Stimulated activated memory B cell treated with anti-CD40 and anti-IgM and Interleukin-4, amounts not matched to agents 10 μg/mL and 1 μg/mL and 100 μg/mL, for 72 hours (primary cell): ENCODE measurements at regions not wholly inside any gene's neighbourhood (a gene's known extent, or its start where the extent isn't known, plus 50 kb on each side); places are given as distances from the start of the nearest gene placed in this dataset.

Experiments
- ATAC-seq: fragments of 150-1000 bp; cut with Tn5 transposase; 2 replicates; pipeline ENCODE4 v1.10.0; 2021
- H3K27ac Mint-ChIP-seq: one replicate; pipeline ENCODE4 v1.8.0; 2022; ENCODE audit warnings: mild to moderate bottlenecking, mixed read lengths
- H3K27me3 Mint-ChIP-seq: one replicate; pipeline ENCODE4 v1.8.0; 2022; ENCODE audit warnings: mixed read lengths
- H3K36me3 Mint-ChIP-seq: one replicate; pipeline ENCODE4 v1.8.0; 2022; ENCODE audit warnings: mixed read lengths
- H3K4me1 Mint-ChIP-seq: one replicate; pipeline ENCODE4 v1.8.0; 2022; ENCODE audit warnings: mixed read lengths
- H3K4me3 Mint-ChIP-seq: one replicate; pipeline ENCODE4 v1.8.0; 2022; ENCODE audit warnings: mild to moderate bottlenecking, moderate library complexity, mixed read lengths
- H3K9me3 Mint-ChIP-seq: one replicate; pipeline ENCODE4 v1.8.0; 2022; ENCODE audit warnings: mixed read lengths

DNA sequence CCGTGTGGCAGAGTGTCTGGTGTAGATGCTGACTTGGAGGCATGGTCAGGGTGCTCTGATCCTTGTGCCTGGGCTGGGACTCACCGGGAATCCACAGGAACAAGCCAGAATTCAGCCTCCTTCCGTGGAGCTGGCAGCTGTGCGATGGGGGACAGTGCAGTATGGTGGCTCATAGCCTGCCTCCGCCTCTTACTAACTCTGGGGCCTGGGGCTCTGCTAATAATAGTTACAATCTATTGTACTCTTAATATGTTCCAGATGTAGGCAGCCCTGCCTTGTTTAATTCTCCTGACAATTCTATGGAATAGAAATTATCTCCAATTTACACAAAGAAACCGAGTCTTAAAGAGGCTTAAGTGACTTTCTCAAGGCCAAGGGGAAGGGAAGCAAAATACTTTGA lies 77.6 kb downstream of the PCDH1 start:
- H3K27me3 Mint-ChIP-seq: peaks cover 17% of the 10 kb centered on the region
- H3K4me3 Mint-ChIP-seq: no peak overlapping the region
- no peaks in the 10 kb centered on the region for H3K9me3 Mint-ChIP-seq
- no peak for ATAC-seq
- no peak overlapping the region for H3K27ac Mint-ChIP-seq
- H3K4me1 Mint-ChIP-seq: no peaks in the 10 kb centered on the region
- H3K36me3 Mint-ChIP-seq: no peaks in the 10 kb centered on the region

DNA sequence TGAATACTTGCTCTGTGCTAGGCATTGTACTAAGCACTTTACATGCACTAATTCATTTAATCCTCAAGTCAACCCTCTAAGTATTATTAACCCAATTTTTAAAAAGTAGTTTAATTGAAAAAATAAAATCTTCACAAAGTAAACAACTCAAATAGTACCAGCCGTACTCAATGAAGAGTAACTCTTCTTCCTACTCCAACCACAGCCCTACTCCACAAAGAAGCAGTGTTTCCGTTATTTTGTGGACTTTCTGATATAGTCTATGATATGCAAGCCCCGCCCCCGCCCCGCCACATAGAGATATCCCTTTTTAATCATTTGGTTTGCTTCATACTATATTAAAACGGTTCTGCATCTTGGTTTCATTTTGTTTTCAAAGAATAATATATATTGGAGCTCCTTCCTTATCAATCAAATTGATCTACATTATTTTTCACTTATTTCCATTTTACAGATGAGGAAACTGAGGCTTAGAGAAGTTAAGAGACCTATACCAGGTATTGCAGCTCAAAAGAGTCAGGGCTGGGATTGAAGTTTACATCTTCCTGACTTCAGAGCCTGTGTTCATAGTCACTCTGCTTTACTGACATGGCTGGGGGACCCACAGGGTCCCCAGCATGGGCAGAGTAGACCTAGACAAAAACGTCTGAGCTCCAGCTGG lies 78.6 kb downstream of the PCDH1 start:
- Mint-ChIP-seq H3K36me3 (no peaks in the 10 kb centered on the region), H3K27ac (no peak overlapping the region), H3K9me3 (no peaks in the 10 kb centered on the region), H3K4me3 (no peak overlapping the region), H3K27me3 (peaks cover 9% of the 10 kb centered on the region), H3K4me1 (no peaks in the 10 kb centered on the region)
- ATAC-seq: no peak

- no peaks in the 10 kb centered on the region for H3K9me3 Mint-ChIP-seq
- H3K27me3 Mint-ChIP-seq: no peaks in the 10 kb centered on the region
- no peak overlapping the region for H3K27ac Mint-ChIP-seq
- no peak for ATAC-seq
- H3K4me3 Mint-ChIP-seq: no peak overlapping the region
- H3K36me3 Mint-ChIP-seq: no peaks in the 10 kb centered on the region
- no peaks in the 10 kb centered on the region for H3K4me1 Mint-ChIP-seq
Measured at GRCh38 chr5:141797425-141797824, 80.8 kb downstream of the PCDH1 start.

- H3K36me3 Mint-ChIP-seq: no peaks in the 10 kb centered on the region
- no peaks in the 10 kb centered on the region for H3K27me3 Mint-ChIP-seq
- no peaks in the 10 kb centered on the region for H3K4me1 Mint-ChIP-seq
- H3K27ac Mint-ChIP-seq: no peak overlapping the region
- H3K4me3 Mint-ChIP-seq: no peak overlapping the region
- no peaks in the 10 kb centered on the region for H3K9me3 Mint-ChIP-seq
- ATAC-seq: no peak
Measured at GRCh38 chr5:141795421-141795820, 82.8 kb downstream of the PCDH1 start.

- H3K27ac Mint-ChIP-seq: no peak overlapping the region
- no peaks in the 10 kb centered on the region for H3K4me1 Mint-ChIP-seq
- H3K9me3 Mint-ChIP-seq: no peaks in the 10 kb centered on the region
- peaks cover 8% of the 10 kb centered on the region for H3K27me3 Mint-ChIP-seq
- no peaks in the 10 kb centered on the region for H3K36me3 Mint-ChIP-seq
- no peak for ATAC-seq
- no peak overlapping the region for H3K4me3 Mint-ChIP-seq
Measured at GRCh38 chr5:141793881-141794280, 84.3 kb downstream of the PCDH1 start.

- Mint-ChIP-seq H3K27ac (no peak overlapping the region), H3K27me3 (peaks cover 13% of the 10 kb centered on the region), H3K36me3 (no peaks in the 10 kb centered on the region), H3K9me3 (no peaks in the 10 kb centered on the region), H3K4me1 (no peaks in the 10 kb centered on the region), H3K4me3 (no peak overlapping the region)
- ATAC-seq: no peak
Measured at GRCh38 chr5:141793403-141793802, 84.8 kb downstream of the PCDH1 start.

DNA sequence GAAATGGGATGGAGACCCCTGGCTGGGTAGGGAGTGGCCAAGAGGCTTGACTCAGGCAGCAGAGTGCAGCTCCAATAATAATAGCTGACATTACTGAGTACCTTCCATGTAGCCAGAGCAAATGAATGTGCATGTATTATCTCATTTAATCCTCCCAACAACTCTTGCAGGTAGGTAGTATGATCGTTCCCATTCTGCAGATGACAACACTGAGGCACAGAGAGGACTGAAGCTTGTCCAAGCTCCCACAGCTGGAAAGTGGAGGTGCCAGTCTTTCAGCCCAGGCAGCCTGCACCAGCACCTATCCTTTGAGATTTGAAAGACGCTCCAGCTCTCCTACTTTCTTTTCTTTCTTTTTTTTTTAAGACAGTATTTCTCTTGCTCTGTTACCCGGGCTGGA lies 87.6 kb downstream of the PCDH1 start:
- Mint-ChIP-seq H3K36me3 (no peaks in the 10 kb centered on the region), H3K4me3 (no peak overlapping the region), H3K27me3 (peaks cover 34% of the 10 kb centered on the region), H3K27ac (no peak overlapping the region), H3K4me1 (no peaks in the 10 kb centered on the region), H3K9me3 (no peaks in the 10 kb centered on the region)
- ATAC-seq: no peak

- Mint-ChIP-seq H3K36me3 (no peaks in the 10 kb centered on the region), H3K9me3 (no peaks in the 10 kb centered on the region), H3K27me3 (peaks cover 35% of the 10 kb centered on the region), H3K4me1 (no peaks in the 10 kb centered on the region), H3K27ac (no peak overlapping the region), H3K4me3 (no peak overlapping the region)
- ATAC-seq: no peak
Measured at GRCh38 chr5:141789330-141789729, 88.9 kb downstream of the PCDH1 start.

DNA sequence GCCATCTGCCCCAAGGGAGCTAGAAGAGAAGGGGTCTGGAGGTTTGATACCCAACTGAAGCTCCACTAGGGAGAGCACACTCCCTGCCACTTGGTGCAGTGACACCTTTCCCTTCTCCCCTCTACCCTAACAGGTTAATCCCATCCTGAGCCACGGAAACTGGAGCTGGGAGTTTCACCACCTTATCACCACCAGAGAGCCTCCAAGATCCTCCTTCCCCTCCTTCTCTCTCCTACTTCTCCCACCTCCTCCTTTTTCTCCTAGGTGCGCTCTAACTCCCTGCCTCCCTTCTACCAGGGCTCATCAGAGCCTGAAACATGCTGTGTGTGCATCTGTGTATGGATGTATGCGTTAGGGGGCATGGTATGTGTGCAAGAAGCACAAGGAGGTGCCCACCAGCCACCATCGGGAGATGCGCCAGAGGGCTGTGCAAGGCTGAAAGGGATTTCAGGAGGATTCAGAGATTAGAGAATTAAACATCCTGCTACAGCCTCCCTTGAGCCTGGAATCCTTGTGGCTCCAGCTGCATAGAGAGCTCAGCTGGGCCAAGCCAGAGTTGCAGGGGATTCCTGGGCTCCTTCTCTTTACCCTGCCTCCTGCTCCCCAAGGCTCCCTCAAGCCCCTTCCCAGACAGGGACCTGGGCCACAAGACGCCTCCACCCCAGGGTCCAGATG lies 89.8 kb downstream of the PCDH1 start:
- Mint-ChIP-seq H3K27ac (no peak overlapping the region), H3K27me3 (peaks cover 44% of the 10 kb centered on the region), H3K36me3 (no peaks in the 10 kb centered on the region), H3K9me3 (no peaks in the 10 kb centered on the region), H3K4me1 (no peaks in the 10 kb centered on the region), H3K4me3 (no peak overlapping the region)
- ATAC-seq: no peak

- H3K4me1 Mint-ChIP-seq: no peaks in the 10 kb centered on the region
- ATAC-seq: no peak
- no peak overlapping the region for H3K4me3 Mint-ChIP-seq
- no peak overlapping the region for H3K27ac Mint-ChIP-seq
- no peaks in the 10 kb centered on the region for H3K36me3 Mint-ChIP-seq
- H3K9me3 Mint-ChIP-seq: no peaks in the 10 kb centered on the region
- H3K27me3 Mint-ChIP-seq: peaks cover 44% of the 10 kb centered on the region
Measured at GRCh38 chr5:141787376-141787775, 90.8 kb downstream of the PCDH1 start.

DNA sequence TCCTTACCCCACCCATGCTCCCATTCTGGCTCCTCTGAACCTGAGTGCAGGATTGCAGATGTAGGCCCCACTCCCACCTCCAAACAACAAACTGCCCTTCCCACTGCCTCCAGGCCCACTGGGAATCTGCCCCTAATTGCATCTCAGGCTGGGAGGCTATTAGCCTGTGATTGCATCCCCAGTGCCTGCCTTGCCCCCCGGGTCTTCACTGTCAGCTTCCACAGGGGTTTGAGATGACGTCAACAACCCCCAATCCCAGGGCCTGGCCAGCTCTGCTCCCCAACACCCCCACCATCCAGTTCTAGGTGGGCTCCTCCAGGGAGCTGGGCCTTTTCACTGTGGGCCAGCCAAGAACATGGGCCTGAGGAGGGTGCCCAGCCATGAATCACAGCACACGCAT lies 91.5 kb downstream of the PCDH1 start:
- H3K27ac Mint-ChIP-seq: no peak overlapping the region
- H3K27me3 Mint-ChIP-seq: peaks cover 49% of the 10 kb centered on the region
- no peak for ATAC-seq
- H3K4me1 Mint-ChIP-seq: peaks cover under 1% of the 10 kb centered on the region
- H3K9me3 Mint-ChIP-seq: no peaks in the 10 kb centered on the region
- H3K36me3 Mint-ChIP-seq: no peaks in the 10 kb centered on the region
- no peak overlapping the region for H3K4me3 Mint-ChIP-seq

- peaks cover 5% of the 10 kb centered on the region for H3K4me1 Mint-ChIP-seq
- H3K36me3 Mint-ChIP-seq: no peaks in the 10 kb centered on the region
- H3K9me3 Mint-ChIP-seq: no peaks in the 10 kb centered on the region
- H3K4me3 Mint-ChIP-seq: no peak overlapping the region
- peaks cover 59% of the 10 kb centered on the region for H3K27me3 Mint-ChIP-seq
- ATAC-seq: no peak
- H3K27ac Mint-ChIP-seq: no peak overlapping the region
Measured at GRCh38 chr5:141785711-141786110, 92.5 kb downstream of the PCDH1 start.

DNA sequence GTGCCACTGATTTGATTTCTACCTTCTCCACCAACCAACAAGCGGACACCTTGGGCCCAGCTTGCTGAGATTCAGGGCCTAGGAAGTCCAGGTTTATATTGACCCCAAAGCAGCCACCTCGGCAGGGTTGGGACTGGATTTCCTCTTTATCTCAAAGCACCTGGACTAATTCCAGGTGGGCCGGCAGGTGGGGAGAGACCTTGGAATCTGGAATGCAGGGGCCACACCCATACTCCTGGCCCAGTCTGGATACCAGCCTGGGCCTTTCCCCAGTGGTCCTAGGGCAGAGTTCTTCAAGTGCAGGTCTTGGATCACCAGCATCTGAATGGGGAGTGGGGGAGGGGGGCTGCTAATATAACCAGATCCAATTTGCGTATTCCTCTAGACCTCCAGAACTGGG lies 93.1 kb downstream of the PCDH1 start:
- Mint-ChIP-seq H3K4me3 (no peak overlapping the region), H3K27ac (no peak overlapping the region), H3K36me3 (no peaks in the 10 kb centered on the region), H3K27me3 (peaks cover 65% of the 10 kb centered on the region), H3K9me3 (no peaks in the 10 kb centered on the region), H3K4me1 (peaks cover 5% of the 10 kb centered on the region)
- ATAC-seq: no peak

GRCh38 chr5:141784529-141784928 lies 93.7 kb downstream of the PCDH1 start:
- ATAC-seq: no peak
- Mint-ChIP-seq H3K27ac (no peak overlapping the region), H3K36me3 (no peaks in the 10 kb centered on the region), H3K27me3 (peaks cover 64% of the 10 kb centered on the region), H3K4me1 (peaks cover 5% of the 10 kb centered on the region), H3K9me3 (no peaks in the 10 kb centered on the region), H3K4me3 (no peak overlapping the region)

DNA sequence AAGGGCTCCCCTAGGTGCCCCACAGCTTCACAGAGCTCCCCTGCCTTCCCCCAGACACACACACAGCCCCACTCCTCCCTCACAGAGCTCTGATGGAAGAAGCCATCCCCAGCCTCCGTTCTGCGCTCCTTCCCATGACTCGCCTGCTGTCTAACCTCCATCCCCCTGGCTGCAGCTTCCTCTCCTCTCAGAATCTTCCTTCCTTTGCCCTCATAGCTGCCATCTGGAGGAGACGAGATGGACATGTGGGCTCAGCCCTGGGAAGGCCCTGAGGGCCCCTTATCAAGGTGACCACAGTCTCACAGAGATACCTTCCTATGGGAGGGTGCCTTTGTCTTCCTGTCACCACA lies 94.3 kb downstream of the PCDH1 start:
- H3K4me3 Mint-ChIP-seq: no peak overlapping the region
- H3K4me1 Mint-ChIP-seq: peaks cover 8% of the 10 kb centered on the region
- no peak overlapping the region for H3K27ac Mint-ChIP-seq
- H3K9me3 Mint-ChIP-seq: no peaks in the 10 kb centered on the region
- H3K36me3 Mint-ChIP-seq: no peaks in the 10 kb centered on the region
- peaks cover 60% of the 10 kb centered on the region for H3K27me3 Mint-ChIP-seq
- no peak for ATAC-seq
